ENCODE measurements at regions not wholly inside any gene's neighbourhood (a gene's known extent, or its start where the extent isn't known, plus 50 kb on each side); places are given as distances from the start of the nearest gene placed in this dataset.
A peak's percentile ranks its signal among the peaks of the same experiment; 100 is the strongest.
"Not testable (repeated sequence)": the region's sequence is repeated elsewhere in the genome, so short reads cannot be mapped to it uniquely, and the experiment has no call there.

- DNase-seq (ENCODE audit: low spot score) = no peak
Measured at GRCh38 chr16:87048730-87049115, 268.5 kb downstream of the C16orf95 start.

- not testable (repeated sequence) for DNase-seq (ENCODE audit: low spot score)
Measured at GRCh38 chr16:87049216-87049615, 268.0 kb downstream of the C16orf95 start.

GRCh38 chr16:87050142-87050541 is 267.1 kb downstream of the C16orf95 start:
- DNase-seq (ENCODE audit: low spot score) = no peak

- no peak for DNase-seq (ENCODE audit: low spot score)
Measured at GRCh38 chr16:87051526-87052320, 265.5 kb downstream of the C16orf95 start.

GRCh38 chr16:87052506-87052905 is 264.7 kb downstream of the C16orf95 start:
- DNase-seq (ENCODE audit: low spot score) = no peak

- no peak for DNase-seq (ENCODE audit: low spot score)
Measured at GRCh38 chr16:87053016-87053982, 263.9 kb downstream of the C16orf95 start.

- DNase-seq (ENCODE audit: low spot score) = no peak
Measured at GRCh38 chr16:87054154-87054553, 263.0 kb downstream of the C16orf95 start.

GRCh38 chr16:87054856-87055255 is 262.3 kb downstream of the C16orf95 start:
- DNase-seq (ENCODE audit: low spot score) = no peak

- DNase-seq (ENCODE audit: low spot score) = no peak
Measured at GRCh38 chr16:87056083-87056482, 261.1 kb downstream of the C16orf95 start.

- DNase-seq (ENCODE audit: low spot score) = no peak
Measured at GRCh38 chr16:87056551-87056950, 260.6 kb downstream of the C16orf95 start.

GRCh38 chr16:87057211-87057881 is 259.8 kb downstream of the C16orf95 start:
- DNase-seq (ENCODE audit: low spot score) = no peak

- DNase-seq (ENCODE audit: low spot score) = no peak
Measured at GRCh38 chr16:87057951-87058560, 259.1 kb downstream of the C16orf95 start.

GRCh38 chr16:87058728-87059250 is 258.4 kb downstream of the C16orf95 start:
- no peak for DNase-seq (ENCODE audit: low spot score)

GRCh38 chr16:87060034-87060986 is 256.9 kb downstream of the C16orf95 start:
- DNase-seq (ENCODE audit: low spot score) = no peak

- DNase-seq (ENCODE audit: low spot score) = no peak
Measured at GRCh38 chr16:87061243-87061920, 255.8 kb downstream of the C16orf95 start.

- peak; percentile 78 for DNase-seq (ENCODE audit: low spot score)
Measured at GRCh38 chr16:87062569-87063442, 254.4 kb downstream of the C16orf95 start.

- DNase-seq (ENCODE audit: low spot score) = no peak
Measured at GRCh38 chr16:87063543-87063942, 253.6 kb downstream of the C16orf95 start.

GRCh38 chr16:87064731-87065445 is 252.3 kb downstream of the C16orf95 start:
- DNase-seq (ENCODE audit: low spot score) = no peak
